Cardiac muscle cell (in vitro differentiated cells and primary cell): ENCODE measurements at regions not wholly inside any gene's neighbourhood (a gene's known extent, or its start where the extent isn't known, plus 50 kb on each side); places are given as distances from the start of the nearest gene placed in this dataset.
"Not testable (repeated sequence)": the region's sequence is repeated elsewhere in the genome, so short reads cannot be mapped to it uniquely, and the experiment has no call there.

Experiments used
- DNase-seq, 2 donors: peaks; one replicate each; pipeline versions ENCODE4 v3.0.0 to v3.0.0-alpha.2; 2010 to 2017; ENCODE audit warnings: low read depth in 1 of 2, low spot score in 1 of 2
- H3K27ac ChIP-seq: fragments of 200-600 bp; sonication (generic); 2 replicates; pipeline ENCODE4 v1.5.1; 2016
- H3K27me3 ChIP-seq: fragments of 200-600 bp; sonication (generic); 2 replicates; pipeline ENCODE4 v1.6.0; 2016; ENCODE audit warnings: control low read depth
- H3K36me3 ChIP-seq: fragments of 200-600 bp; sonication (generic); 2 replicates; pipeline ENCODE4 v1.5.1; 2016; ENCODE audit warnings: control low read depth
- H3K4me1 ChIP-seq: fragments of 200-600 bp; sonication (generic); 2 replicates; pipeline ENCODE4 v1.8.1; 2017; ENCODE audit warnings: low read depth, mild to moderate bottlenecking, mixed run types
- H3K4me3 ChIP-seq: fragments of 200-600 bp; sonication (generic); 2 replicates; pipeline ENCODE4 v1.5.1; 2016; ENCODE audit warnings: mild to moderate bottlenecking
- H3K9me3 ChIP-seq: fragments of 200-600 bp; sonication (generic); 2 replicates; pipeline ENCODE4 v1.5.1; 2017; ENCODE audit warnings: low read depth, mild to moderate bottlenecking, control low read depth
- TF ChIP-seq, protein P1 (sequence below): IDR thresholded peaks from 2 replicates; pipeline ENCODE4 v1.5.1; 2012; ENCODE audit warnings: low read depth, mild to moderate bottlenecking, low read length

DNA sequence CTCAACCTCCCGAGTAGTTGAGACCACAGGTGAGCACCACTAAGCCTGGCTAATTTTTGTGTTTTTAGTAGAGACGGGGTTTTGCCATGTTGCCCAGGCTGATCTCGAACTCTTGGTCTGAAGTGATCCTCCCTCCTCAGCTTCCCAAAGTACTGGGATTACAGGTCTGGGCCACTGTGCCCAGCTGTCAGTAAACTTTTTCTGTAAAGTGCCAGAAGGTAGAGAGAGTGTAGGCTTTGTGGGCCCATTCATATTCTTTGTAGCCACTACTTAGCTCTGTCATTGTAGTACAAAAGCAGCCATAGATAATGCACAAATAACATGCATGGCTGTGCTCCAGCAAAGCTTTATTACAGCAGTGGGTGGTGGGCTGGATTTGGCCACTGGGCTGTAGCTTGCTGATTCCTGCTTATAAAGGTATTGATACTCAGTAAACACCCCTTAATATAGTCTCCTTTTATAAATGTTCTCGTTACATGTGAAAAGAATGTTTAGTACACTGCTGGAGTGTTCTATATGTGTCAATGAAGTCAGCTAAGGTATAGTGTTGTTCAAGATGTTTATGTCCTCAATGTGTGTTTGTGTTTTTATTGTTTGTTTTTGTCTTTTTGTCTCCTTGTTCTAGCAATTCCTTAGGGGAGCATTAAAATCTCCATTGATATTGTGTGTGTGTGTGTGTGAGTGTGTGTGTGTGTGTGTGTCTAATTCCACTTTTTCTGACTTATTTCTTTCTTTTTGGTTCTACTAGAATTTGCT lies 644.7 kb upstream of the DPP6 start:
- Histone ChIP-seq H3K4me1 (no peaks in the 10 kb centered on the region), H3K36me3 (no peaks in the 10 kb centered on the region), H3K4me3 (no peak overlapping the region), H3K27me3 (no peaks in the 10 kb centered on the region), H3K9me3 (no peaks in the 10 kb centered on the region), H3K27ac (no peak overlapping the region)
- no peak for DNase-seq
- TF ChIP-seq, protein P1, sequence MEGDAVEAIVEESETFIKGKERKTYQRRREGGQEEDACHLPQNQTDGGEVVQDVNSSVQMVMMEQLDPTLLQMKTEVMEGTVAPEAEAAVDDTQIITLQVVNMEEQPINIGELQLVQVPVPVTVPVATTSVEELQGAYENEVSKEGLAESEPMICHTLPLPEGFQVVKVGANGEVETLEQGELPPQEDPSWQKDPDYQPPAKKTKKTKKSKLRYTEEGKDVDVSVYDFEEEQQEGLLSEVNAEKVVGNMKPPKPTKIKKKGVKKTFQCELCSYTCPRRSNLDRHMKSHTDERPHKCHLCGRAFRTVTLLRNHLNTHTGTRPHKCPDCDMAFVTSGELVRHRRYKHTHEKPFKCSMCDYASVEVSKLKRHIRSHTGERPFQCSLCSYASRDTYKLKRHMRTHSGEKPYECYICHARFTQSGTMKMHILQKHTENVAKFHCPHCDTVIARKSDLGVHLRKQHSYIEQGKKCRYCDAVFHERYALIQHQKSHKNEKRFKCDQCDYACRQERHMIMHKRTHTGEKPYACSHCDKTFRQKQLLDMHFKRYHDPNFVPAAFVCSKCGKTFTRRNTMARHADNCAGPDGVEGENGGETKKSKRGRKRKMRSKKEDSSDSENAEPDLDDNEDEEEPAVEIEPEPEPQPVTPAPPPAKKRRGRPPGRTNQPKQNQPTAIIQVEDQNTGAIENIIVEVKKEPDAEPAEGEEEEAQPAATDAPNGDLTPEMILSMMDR = no peak

DNA sequence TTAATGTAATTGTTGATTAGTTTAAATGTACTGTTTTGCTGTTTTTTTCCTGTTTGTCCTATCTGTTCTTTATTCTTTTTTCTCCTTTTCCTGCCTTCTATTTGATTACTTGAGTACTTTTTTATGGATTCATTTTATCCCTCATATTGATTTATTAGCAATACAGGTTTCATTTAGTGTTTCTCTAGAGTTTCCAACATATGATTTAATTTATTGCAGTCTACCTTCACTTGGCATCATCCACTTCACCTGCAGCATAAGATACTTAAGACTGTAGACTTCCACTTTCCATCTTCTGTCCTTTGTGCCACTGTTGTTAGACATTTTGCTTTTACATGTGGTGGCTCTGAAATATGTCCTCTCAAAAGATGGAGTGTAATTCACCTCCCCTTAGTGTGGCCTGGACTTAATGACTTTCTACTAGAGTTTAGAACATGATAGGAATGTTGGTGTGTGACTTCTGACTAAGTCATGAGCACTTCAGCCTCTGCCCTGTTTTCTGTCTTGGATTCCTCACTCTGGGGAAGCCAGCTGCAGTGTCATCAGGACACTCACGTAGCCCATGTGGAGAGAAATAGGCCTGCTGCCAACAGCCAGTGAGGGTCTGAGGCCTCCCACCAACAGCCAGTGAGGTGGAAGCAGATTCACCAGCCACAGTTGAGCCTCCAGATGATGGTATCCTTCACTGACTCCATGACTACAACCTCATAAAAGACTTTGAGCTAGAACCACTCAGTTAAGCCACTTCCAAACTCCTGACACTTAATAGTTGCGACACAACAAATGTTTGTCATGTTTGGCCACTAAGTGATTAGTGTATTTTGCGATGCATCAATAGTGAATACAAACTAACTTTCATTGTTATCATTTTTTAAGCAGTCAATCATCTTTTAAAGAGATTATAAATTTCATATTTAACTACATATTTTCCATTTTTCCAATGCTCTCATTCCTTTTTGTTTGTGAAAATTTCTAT lies 643.5 kb upstream of the DPP6 start:
- DNase-seq = no peak
- TF ChIP-seq, protein P1 = no peak
- Histone ChIP-seq H3K36me3 (no peaks in the 10 kb centered on the region), H3K27me3 (no peaks in the 10 kb centered on the region), H3K4me1 (no peaks in the 10 kb centered on the region), H3K9me3 (no peaks in the 10 kb centered on the region), H3K27ac (no peak overlapping the region), H3K4me3 (no peak overlapping the region)

DNA sequence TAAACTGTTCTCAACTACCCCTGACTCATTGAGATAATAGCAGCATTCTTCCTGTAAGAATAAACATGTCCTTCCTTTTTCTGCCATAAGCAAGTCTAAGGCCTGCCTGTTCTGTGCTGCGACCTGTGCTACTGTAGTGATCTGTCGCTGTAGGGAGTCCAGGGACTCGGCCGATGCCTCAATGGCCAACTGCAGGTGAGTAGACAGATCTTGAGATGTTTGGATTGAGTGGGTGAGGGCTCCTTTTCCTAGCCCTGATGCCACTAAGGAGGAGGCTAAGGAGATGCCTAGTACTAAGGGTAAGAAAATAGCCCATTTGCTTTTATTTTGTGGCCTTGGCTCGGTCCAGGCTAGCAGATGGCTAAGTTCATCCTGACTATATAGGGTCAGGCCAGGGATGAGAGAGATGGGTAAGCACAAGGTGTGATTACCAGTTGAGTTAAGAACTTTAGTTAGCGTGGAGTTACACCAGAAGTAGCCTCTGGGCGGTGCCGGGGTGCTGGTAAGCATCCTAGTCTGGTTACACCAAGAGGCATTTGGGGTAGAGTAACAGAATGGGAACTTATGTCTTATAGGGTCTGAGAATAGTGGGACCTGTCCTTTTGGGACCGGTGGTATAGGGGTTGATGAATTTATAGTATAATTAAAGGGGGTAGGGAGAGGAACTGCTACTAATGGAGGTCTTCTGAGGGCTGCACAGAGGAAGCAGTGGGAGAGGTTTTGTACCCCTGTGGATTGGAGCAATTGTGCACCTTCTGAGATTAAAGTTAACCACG lies 642.4 kb upstream of the DPP6 start:
- not testable (repeated sequence) for DNase-seq, H3K4me3 ChIP-seq, H3K27me3 ChIP-seq, H3K27ac ChIP-seq, H3K9me3 ChIP-seq, H3K36me3 ChIP-seq, H3K4me1 ChIP-seq

DNA sequence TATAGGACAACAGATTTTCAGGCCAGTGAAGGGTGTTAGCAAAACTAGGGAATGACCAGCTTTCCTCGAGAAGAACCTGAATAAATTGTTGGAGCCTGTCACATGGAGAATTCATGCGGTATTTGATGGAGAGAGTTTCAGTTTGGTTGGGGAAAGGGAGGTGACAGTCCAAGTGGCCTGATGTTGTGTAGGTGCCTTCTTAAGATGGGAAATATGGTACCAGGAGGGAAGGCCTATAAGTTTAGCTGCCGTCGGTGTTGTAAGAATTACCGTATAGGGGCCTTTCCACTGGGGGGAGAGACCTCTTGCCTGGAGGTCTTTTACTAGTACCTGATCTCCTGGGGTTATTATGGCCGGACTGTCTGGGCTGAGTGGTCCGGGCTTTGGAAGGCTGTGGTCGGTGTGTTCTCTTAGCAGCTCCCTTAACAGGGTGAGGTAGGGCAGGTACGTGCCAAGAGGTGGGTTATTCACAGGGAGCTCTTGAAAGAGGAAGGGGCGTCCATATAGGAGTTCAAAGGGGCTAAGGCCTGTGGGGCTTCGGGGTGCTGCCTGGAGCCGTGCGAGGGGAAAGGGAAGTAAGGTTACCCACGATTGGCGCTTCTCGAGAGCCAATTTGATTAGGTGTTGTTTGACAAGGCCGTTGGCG lies 641.1 kb upstream of the DPP6 start:
- H3K36me3 ChIP-seq = not testable (repeated sequence)

GRCh38 chr7:153412114-153412823 lies 639.9 kb upstream of the DPP6 start:
- not testable (repeated sequence) for H3K4me1 ChIP-seq, DNase-seq, H3K27me3 ChIP-seq, H3K4me3 ChIP-seq, H3K36me3 ChIP-seq, H3K9me3 ChIP-seq, H3K27ac ChIP-seq

More for the DNA sequence above, 641.1 kb upstream of the DPP6 start:
- not testable (repeated sequence) for H3K9me3 ChIP-seq, H3K27me3 ChIP-seq, H3K4me3 ChIP-seq, H3K4me1 ChIP-seq, DNase-seq, H3K27ac ChIP-seq

DNA sequence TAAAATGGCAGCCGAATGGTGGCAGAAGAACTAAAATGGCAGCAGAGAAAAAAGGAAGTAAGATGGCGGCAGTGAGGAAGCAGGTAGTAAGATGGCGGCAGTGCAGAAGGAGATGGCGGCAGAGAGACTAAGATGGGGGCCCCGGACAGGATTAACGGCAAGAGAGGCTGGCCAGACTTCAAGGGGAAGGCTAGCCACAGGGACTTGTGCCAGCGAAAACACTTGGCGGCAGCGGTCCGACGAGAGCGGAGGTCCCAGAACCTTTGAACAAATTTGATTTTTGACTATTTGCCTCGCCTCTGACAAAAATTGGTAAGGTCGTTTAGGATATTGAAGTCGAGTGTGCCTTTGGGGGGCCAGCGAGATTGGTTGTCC lies 639.4 kb upstream of the DPP6 start:
- not testable (repeated sequence) for H3K36me3 ChIP-seq, H3K4me1 ChIP-seq, DNase-seq, H3K4me3 ChIP-seq, H3K27ac ChIP-seq, H3K27me3 ChIP-seq, H3K9me3 ChIP-seq

GRCh38 chr7:153413199-153413539 lies 639.0 kb upstream of the DPP6 start:
- Histone ChIP-seq H3K9me3 (no peaks in the 10 kb centered on the region), H3K27ac (no peak overlapping the region), H3K27me3 (no peaks in the 10 kb centered on the region), H3K36me3 (no peaks in the 10 kb centered on the region), H3K4me3 (no peak overlapping the region), H3K4me1 (no peaks in the 10 kb centered on the region)
- TF ChIP-seq, protein P1 = no peak
- no peak for DNase-seq
